GM12872 (cell line): ENCODE measurements at regions not wholly inside any gene's neighbourhood (a gene's known extent, or its start where the extent isn't known, plus 50 kb on each side); places are given as distances from the start of the nearest gene placed in this dataset.

Source experiments
- TF ChIP-seq, protein P1 (sequence below): IDR thresholded peaks from 3 replicates; pipeline ENCODE4 v1.5.1; 2011; ENCODE audit warnings: low read depth, mild to moderate bottlenecking, low read length, moderate library complexity; ENCODE audit not compliant: insufficient read depth

DNA sequence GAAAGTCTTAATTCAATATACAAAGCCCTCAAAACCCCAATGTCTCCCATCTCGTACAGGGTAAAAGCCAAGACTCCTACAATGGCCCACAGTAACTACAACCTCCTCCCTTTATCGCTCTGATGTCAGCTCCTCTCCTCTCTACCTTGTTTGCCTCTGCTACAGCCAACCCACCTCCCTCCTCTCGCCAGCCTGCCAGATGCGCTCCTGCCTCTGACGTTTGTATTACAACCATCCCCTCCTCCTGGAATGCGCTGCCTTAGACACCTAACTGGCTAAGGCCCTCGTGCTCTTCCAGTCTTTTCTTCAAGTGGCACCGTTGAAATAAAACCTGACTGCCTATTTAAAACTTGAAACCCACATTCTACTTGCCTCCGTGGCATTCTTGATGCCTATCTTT, 115.3 kb upstream of the MYO3A start:
- TF ChIP-seq, protein P1, sequence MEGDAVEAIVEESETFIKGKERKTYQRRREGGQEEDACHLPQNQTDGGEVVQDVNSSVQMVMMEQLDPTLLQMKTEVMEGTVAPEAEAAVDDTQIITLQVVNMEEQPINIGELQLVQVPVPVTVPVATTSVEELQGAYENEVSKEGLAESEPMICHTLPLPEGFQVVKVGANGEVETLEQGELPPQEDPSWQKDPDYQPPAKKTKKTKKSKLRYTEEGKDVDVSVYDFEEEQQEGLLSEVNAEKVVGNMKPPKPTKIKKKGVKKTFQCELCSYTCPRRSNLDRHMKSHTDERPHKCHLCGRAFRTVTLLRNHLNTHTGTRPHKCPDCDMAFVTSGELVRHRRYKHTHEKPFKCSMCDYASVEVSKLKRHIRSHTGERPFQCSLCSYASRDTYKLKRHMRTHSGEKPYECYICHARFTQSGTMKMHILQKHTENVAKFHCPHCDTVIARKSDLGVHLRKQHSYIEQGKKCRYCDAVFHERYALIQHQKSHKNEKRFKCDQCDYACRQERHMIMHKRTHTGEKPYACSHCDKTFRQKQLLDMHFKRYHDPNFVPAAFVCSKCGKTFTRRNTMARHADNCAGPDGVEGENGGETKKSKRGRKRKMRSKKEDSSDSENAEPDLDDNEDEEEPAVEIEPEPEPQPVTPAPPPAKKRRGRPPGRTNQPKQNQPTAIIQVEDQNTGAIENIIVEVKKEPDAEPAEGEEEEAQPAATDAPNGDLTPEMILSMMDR = no peak

DNA sequence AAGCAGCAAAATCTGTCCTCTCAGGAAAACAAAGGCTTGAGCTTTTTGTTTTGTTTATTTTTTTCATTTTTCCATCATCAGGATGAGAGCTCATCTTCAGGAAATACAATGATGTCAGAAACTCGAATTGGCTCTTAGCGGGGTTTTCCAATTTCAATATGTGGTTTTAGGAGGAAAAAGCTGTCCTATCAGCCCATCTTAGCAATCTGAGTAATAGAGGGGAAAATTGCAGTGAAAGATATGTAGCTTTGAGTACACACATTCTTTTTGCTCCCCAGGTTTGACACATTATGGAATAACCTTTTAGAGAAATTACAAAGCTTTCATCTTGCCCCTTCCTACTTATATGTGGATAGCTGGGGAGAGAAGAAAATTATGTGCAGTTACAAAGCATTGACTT, 113.6 kb upstream of the MYO3A start:
- TF ChIP-seq, protein P1 = no peak

DNA sequence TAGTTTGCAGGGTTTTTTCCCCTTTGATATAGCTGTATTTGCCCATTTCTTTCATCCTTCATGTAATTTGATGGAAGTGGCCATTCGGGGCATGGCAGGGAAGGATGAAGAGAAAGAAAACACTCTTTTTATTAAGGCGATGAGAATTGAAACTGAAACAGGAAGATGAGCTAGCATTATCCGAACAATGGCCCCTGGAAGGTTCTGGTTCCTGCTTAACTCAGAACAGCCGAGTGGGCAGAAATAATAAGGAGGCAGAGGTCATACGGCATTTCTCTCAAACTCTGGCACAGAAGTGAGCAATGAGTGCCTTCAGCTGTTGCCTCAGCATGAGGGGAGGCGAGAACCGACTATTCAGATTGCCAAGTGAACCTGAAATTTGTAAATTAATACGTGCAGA, 113.2 kb upstream of the MYO3A start:
- TF ChIP-seq, protein P1 = no peak

DNA sequence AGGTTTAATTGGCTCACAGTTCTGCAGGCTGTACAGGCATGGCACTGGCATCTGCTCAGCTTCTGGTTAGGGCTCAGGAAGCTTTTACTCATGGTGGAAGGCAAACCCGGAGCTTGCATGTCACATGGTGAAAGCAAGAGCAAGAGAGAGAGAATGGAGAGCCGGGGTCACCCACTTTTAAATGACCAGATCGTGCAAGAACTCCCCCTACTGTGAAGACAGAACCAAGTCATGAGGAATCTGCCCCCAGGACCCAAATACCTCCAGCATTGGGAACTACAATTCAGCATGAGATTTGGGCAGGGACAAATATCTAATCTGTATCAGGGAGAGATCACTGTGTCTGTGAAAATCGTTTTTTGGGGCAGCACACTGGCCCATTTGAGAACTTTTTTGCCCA, 110.0 kb upstream of the MYO3A start:
- TF ChIP-seq, protein P1 = no peak

DNA sequence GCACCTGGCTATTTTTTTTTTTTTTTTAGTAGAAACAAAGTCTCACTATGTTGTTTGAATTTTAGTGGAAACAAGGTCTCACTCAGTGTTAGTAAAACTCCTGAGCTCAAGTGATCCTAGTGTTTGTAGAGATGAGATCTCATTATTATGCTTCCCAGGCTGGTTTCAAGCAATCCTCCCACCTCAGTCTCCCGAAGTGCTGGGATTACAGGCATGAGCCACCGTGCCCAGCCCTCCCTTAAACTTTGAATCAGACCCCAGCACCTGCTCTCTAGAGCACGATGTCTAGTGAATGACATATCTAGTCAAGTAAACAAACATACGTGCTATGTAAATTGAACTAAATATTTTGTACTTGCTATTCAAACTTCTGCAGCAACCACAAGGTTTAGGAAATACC, 105.6 kb upstream of the MYO3A start:
- TF ChIP-seq, protein P1 = no peak

DNA sequence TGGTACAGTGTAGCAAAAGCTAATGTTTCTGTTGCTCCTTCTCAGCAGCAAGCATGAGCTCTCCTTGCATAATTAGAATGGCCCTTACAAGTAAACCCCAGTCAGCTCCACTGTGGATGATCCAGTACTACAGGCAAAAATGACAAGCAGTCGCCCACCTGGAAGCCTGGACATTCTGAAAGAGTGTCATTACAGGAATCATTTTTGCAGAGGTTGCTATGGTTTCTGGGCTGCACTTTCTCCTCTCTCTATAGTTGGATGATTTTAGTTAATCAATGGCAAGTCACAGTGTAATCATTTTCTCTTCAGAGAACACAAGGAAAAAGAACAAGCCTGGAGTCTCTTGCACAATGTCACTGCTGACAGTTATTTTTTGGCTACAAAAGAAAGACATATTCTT, 102.9 kb upstream of the MYO3A start:
- TF ChIP-seq, protein P1 = no peak

DNA sequence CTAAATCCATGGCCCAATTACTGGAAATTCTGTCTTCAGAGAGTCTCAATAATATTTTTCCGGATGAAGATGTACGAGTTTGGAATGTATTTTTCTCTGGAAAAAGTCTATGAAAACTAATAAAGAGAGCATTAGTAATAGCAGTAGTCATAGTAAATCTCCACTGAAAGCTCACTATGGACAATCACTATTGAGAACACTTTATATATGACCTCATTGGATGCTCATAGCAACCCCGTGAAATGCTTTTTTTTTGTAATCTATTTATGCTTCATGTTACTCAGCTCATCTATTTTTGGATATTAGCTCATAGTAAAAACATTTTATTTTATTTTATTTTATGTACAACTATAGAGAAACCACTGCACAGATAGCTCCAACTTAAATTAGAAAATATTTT, 94.3 kb upstream of the MYO3A start:
- TF ChIP-seq, protein P1 = no peak

DNA sequence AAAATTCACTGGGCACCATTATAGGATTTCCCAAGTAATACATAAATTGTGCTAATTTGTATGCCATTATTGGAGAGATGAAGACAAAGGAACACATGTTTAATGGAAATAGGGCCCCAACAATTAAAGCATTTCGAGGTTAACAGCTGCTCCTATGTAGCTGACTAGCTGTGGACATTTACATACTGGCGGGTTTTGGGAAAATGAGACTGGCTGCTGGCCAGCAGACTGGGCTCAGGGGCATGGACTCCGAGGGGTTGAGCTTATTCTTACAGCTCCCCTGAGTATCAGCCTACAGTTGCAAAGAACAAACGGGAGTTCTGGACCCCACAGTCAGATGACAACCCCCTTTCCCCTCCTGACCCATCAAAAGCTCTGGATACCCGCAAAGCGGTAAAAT, 91.9 kb upstream of the MYO3A start:
- TF ChIP-seq, protein P1 = no peak
